Nephron (organoid): ENCODE measurements at regions not wholly inside any gene's neighbourhood (a gene's known extent, or its start where the extent isn't known, plus 50 kb on each side); places are given as distances from the start of the nearest gene placed in this dataset.
"Not testable (repeated sequence)": the region's sequence is repeated elsewhere in the genome, so short reads cannot be mapped to it uniquely, and the experiment has no call there.

Experiments used
- H3K27ac Mint-ChIP-seq, 3 experiments: 2 replicates each; pipeline ENCODE4 v1.8.0; 2020; ENCODE audit warnings: mixed read lengths in 3 of 3, mild to moderate bottlenecking in 2 of 3, moderate library complexity in 1 of 3
- H3K27me3 Mint-ChIP-seq: 2 replicates; pipeline ENCODE4 v1.8.0; 2021; ENCODE audit warnings: low read depth, mild to moderate bottlenecking, moderate library complexity, mixed read lengths
- H3K36me3 Mint-ChIP-seq: 2 replicates; pipeline ENCODE4 v1.8.0; 2020; ENCODE audit warnings: low read depth, mixed read lengths
- H3K4me1 Mint-ChIP-seq: 2 replicates; pipeline ENCODE4 v1.8.0; 2020; ENCODE audit warnings: mixed read lengths
- H3K4me3 Mint-ChIP-seq, 3 experiments: 2 replicates each; pipeline ENCODE4 v1.8.0; 2020; ENCODE audit warnings: mild to moderate bottlenecking in 3 of 3, mixed read lengths in 3 of 3, moderate library complexity in 2 of 3
- H3K9me3 Mint-ChIP-seq: 2 replicates; pipeline ENCODE4 v1.8.0; 2020; ENCODE audit warnings: mixed read lengths
- TF ChIP-seq, protein P1 (sequence below), 3 experiments: fragments of 200-600 bp; sonication (generic); IDR thresholded peaks; one replicate each; pipeline ENCODE4 v1.5.0; 2021; ENCODE audit warnings: antibody characterized with exemption in 3 of 3; ENCODE audit not compliant: unreplicated experiment in 3 of 3

DNA sequence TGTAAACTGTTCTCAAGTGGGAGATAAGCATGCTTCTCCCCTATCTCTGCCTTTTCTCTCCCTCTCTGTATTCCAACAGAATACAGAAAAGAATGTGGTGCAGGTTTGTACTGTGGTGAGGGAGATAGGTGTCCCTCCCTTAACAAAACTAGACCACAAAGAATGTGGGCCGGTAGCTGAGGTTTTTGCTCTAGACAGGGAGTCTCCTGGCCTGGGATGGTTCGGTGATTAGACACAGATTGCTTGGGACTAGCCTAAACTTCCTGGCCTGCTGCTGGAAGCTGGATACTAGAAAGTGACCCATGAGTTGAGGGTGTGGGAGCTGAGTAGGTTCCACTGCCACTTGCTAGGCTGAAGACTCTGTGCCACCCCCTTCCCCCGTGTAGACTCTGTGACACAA, 143.0 kb downstream of the CXXC4 start:
- Mint-ChIP-seq H3K4me3 (no peak overlapping the region), H3K27ac (no peak overlapping the region), H3K4me1 (no peaks in the 10 kb centered on the region), H3K27me3 (no peaks in the 10 kb centered on the region), H3K36me3 (no peaks in the 10 kb centered on the region), H3K9me3 (peaks cover 28% of the 10 kb centered on the region)
- TF ChIP-seq, protein P1, sequence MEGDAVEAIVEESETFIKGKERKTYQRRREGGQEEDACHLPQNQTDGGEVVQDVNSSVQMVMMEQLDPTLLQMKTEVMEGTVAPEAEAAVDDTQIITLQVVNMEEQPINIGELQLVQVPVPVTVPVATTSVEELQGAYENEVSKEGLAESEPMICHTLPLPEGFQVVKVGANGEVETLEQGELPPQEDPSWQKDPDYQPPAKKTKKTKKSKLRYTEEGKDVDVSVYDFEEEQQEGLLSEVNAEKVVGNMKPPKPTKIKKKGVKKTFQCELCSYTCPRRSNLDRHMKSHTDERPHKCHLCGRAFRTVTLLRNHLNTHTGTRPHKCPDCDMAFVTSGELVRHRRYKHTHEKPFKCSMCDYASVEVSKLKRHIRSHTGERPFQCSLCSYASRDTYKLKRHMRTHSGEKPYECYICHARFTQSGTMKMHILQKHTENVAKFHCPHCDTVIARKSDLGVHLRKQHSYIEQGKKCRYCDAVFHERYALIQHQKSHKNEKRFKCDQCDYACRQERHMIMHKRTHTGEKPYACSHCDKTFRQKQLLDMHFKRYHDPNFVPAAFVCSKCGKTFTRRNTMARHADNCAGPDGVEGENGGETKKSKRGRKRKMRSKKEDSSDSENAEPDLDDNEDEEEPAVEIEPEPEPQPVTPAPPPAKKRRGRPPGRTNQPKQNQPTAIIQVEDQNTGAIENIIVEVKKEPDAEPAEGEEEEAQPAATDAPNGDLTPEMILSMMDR (IDR thresholded peaks at IDR 0.05; ENCODE audit: unreplicated experiment in 3 of 3) = no peak

DNA sequence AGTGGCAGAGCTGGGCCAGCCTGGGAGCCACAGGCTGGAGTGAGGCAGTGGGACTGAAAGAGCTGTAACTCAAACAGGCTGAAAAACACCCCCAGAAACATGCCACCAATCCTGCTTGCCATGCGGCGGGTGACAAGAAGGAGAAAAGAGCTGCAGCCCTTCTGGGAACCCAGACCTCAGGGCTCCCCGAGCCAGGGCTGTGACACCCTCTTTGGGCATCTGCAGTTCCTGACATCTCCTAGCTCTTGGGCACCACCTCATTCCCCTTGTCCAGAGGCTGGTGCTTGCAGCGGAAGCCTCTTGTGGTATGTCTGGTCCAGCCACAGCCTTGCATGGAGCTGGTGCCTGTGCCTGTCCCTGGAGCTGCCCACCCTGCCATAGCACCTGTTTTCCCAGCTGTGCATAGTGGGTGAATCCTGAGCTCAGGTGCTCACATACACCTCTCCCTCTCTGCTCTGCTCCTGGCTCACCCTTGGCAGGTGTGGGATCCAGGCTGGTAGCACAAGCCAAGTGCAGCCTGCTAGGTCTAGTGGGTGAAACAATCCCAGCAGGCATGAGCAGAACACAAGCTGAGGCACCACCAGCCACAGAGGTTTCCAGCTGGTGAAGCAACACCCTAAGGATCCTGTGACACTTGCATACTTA, 149.0 kb downstream of the CXXC4 start:
- Mint-ChIP-seq H3K4me1 (no peaks in the 10 kb centered on the region), H3K9me3 (peaks cover 8% of the 10 kb centered on the region), H3K36me3 (no peaks in the 10 kb centered on the region), H3K27me3 (no peaks in the 10 kb centered on the region), H3K27ac (no peak overlapping the region), H3K4me3 (no peak overlapping the region)
- TF ChIP-seq, protein P1 (IDR thresholded peaks at IDR 0.05; ENCODE audit: unreplicated experiment in 3 of 3) = no peak

DNA sequence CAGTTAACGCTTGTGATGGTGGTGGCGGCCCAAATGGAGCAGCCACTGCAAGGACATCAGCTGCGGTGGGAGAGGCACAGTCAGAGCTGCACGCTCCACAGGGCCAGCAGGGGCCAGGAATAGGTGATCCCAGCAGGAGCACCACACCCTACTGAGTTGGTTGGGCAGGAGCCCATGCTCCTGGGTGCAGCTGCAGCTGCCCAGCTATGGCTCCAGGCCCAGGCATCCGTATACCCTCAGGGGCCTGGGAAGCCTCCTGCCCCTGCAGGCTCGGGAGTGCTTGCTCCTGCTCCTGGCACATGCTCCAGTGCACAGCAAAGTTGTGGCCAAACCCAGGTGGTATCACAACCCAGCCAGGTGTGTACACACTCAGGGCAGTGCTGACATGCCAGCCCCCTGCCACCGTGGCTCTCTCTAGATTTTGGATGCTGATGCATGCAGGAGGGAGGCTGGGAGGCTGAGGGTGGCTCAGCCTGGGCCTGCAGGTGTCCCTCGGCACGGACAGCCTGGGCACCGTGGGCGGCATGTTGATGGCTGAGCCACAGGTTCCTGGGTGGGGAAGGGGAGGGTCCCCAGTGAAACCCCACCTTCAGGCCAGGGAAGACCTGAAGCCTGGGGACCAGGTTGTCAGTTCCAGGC, 150.2 kb downstream of the CXXC4 start:
- H3K27ac Mint-ChIP-seq = no peak overlapping the region
- H3K36me3 Mint-ChIP-seq = no peaks in the 10 kb centered on the region

DNA sequence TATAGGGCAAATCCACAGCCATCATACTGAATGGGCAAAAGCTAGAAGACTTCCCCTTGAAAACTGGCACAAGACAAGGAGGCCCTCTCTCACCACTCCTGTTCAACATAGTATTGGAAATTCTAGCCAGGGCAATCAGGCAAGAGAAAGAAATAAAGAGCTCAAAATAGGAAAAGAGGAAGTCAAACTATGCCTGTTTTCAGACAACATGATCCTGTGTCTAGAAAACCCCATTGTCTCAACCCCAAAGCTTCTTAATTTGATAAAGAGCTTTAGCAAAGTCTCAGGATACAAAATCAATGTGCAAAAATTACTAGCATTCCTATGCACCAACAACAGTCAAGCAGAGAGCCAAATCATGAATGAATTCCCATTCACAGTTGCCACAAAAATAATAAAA, 160.3 kb downstream of the CXXC4 start:
- Mint-ChIP-seq H3K36me3 (no peaks in the 10 kb centered on the region), H3K27me3 (no peaks in the 10 kb centered on the region), H3K9me3 (peaks cover 20% of the 10 kb centered on the region), H3K4me3 (no peak overlapping the region), H3K4me1 (no peaks in the 10 kb centered on the region), H3K27ac (no peak overlapping the region)
- TF ChIP-seq, protein P1 (IDR thresholded peaks at IDR 0.05; ENCODE audit: unreplicated experiment in 3 of 3) = no peak

More for the DNA sequence above, 150.2 kb downstream of the CXXC4 start:
- TF ChIP-seq, protein P1 (IDR thresholded peaks at IDR 0.05; ENCODE audit: unreplicated experiment in 3 of 3) = no peak
- Mint-ChIP-seq H3K4me1 (no peaks in the 10 kb centered on the region), H3K27me3 (no peaks in the 10 kb centered on the region), H3K4me3 (no peak overlapping the region), H3K9me3 (no peaks in the 10 kb centered on the region)

DNA sequence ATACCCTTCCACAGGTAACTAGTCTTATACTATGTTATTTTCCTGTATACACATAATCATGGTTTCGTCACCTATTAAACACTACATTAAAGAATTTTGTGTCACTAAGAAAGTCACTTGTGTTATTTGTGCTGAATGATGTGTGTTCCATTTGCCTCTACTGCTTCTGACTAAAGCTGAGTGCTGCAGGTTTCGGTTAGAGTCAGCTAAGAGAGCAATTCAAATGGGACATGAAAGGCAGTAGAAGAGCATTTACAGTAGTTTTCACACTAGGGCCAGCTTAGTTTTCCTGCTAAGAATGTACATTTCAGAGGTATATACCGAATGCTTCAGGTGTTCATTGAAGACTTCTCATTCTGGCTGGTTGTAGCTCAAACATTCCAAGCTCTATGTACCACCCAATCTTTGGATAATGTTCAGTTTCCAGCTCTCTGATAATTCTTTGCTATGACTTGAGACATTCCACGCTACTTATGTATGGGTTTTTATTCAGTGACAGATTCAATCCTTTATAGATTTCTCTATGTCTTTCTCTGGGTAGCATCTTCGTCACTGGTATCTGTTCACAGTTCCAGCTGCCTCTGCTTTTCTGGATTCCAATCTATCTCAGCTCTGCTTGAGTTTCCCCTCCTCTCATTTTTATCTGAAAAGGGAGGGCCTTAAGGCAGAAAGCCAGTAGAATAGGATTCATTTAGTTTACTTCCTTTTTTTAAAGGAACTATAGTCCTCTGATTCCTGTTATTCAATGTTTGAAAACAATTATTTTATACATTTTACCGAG, 164.4 kb downstream of the CXXC4 start:
- TF ChIP-seq, protein P1 (IDR thresholded peaks at IDR 0.05; ENCODE audit: unreplicated experiment in 3 of 3) = no peak
- H3K27me3 Mint-ChIP-seq = no peaks in the 10 kb centered on the region
- H3K4me1 Mint-ChIP-seq = no peaks in the 10 kb centered on the region
- H3K27ac Mint-ChIP-seq = no peak overlapping the region
- H3K9me3 Mint-ChIP-seq = peaks cover 15% of the 10 kb centered on the region
- H3K36me3 Mint-ChIP-seq = no peaks in the 10 kb centered on the region
- H3K4me3 Mint-ChIP-seq = no peak overlapping the region

DNA sequence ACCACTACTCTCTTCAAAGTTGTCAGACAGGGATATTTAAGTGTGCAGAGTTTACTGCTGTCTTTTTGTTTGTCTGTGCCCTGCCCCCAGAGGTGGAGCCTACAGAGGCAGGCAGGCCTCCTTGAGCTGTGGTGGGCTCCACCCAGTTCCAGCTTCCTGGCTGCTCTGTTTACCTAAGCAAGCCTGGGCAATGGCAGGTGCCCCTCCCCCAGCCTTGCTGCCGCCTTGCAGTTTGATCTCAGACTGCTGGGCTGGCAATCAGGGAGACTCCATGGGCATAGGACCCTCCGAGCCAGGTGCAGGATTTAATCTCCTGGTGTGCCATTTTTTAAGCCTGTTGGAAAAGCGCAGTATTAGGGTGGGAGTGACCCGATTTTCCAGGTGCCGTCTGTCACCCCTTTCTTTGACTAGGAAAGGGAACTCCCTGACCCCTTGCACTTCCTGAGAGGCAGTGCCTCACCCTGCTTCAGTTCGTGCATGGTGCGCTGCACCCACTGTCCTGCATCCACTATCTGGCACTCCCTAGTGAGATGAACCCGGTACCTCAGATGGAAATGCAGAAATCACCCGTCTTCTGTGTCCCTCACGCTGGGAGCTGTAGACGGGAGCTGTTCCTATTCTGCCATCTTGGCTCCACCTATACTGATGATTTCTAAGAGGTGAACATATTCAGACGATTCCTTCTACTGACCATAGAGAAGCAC, 167.6 kb downstream of the CXXC4 start:
- not testable (repeated sequence) for H3K27ac Mint-ChIP-seq, H3K4me1 Mint-ChIP-seq, H3K9me3 Mint-ChIP-seq, H3K4me3 Mint-ChIP-seq, H3K36me3 Mint-ChIP-seq, H3K27me3 Mint-ChIP-seq
